ENCODE measurements at regions not wholly inside any gene's neighbourhood (a gene's known extent, or its start where the extent isn't known, plus 50 kb on each side); places are given as distances from the start of the nearest gene placed in this dataset.

GRCh38 chr18:2351126-2351850, 220.0 kb downstream of the METTL4 start:
- Histone ChIP-seq H3K4me3 (peak overlapping the region; percentile 47), H3K36me3 (ENCODE audit: low read depth) (no peaks in the 10 kb centered on the region), H3K4me1 (ENCODE audit: insufficient read depth) (0 out of 2 replicates have a peak, but pooled peaks cover 7% of the 10 kb centered on the region), H2AFZ (peak overlapping the region; percentile 26), H3K9me3 (ENCODE audit: low read depth) (no peaks in the 10 kb centered on the region), H4K20me1 (ENCODE audit: insufficient read depth) (no peaks in the 10 kb centered on the region), H3K9ac (no peak overlapping the region), H3K4me2 (ENCODE audit: unreplicated experiment) (peak overlapping the region; percentile 35), H3F3A (ENCODE audit: insufficient read depth) (no peaks in the 10 kb centered on the region), H3K27me3 (replicated peaks; ENCODE audit: insufficient read depth) (no peaks in the 10 kb centered on the region; the same call in 1 of the 2 replicates), H3K9me2 (ENCODE audit: insufficient read depth) (no peaks in the 10 kb centered on the region), H3K79me2 (ENCODE audit: insufficient read depth) (no peaks in the 10 kb centered on the region), H3K27ac (no peak overlapping the region)
- in situ Hi-C loops (cut with MboI), result no loop called here
- no peak for DNase-seq
- TF ChIP-seq EZH2phosphoT487 (IDR thresholded peaks at IDR 0.05; ENCODE audit: insufficient read depth, low read depth) (no peak), EZH2 (IDR thresholded peaks at IDR 0.05; ENCODE audit: insufficient read depth, poor library complexity, severe bottlenecking) (no peak)
- WGBS, 2 experiments (ENCODE audit: low coverage in 1 of 2, low lambda C conversion rate in 2 of 2, missing lambda C conversion rate in 2 of 2), result 60 to 61% methylated on average over 31 of the region's 31 CpGs

DNA sequence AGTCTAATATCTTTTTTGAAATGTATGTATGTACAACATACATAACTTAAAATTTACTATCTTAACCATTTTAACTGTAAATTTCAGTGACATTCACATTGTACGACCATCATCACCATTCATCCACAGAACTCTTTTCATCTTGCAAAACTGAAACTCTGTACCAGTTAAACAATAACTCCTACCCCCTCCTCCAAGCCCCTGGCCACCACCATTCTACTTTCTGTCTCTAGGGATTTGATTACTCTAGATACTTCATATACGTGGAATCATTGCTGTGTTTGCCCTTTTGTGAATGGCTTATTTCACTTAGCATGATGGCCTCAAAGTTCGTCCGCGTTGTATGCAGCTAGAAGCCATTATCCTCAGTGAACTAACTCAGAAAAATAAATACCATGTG, 217.0 kb downstream of the METTL4 start:
- Histone ChIP-seq H3K9me2 (ENCODE audit: insufficient read depth) (no peaks in the 10 kb centered on the region), H3K79me2 (ENCODE audit: insufficient read depth) (no peaks in the 10 kb centered on the region), H3K9ac (no peak overlapping the region), H3K4me1 (ENCODE audit: insufficient read depth) (0 out of 2 replicates have a peak, but pooled peaks cover 7% of the 10 kb centered on the region), H3K27me3 (replicated peaks; ENCODE audit: insufficient read depth) (no peaks in the 10 kb centered on the region; the same call in 1 of the 2 replicates), H3K4me3 (no peak overlapping the region), H3K36me3 (ENCODE audit: low read depth) (no peaks in the 10 kb centered on the region), H4K20me1 (ENCODE audit: insufficient read depth) (no peaks in the 10 kb centered on the region), H3K4me2 (ENCODE audit: unreplicated experiment) (no peak overlapping the region), H3K9me3 (ENCODE audit: low read depth) (no peaks in the 10 kb centered on the region), H3K27ac (no peak overlapping the region), H3F3A (ENCODE audit: insufficient read depth) (no peaks in the 10 kb centered on the region), H2AFZ (no peak overlapping the region)
- in situ Hi-C loops (cut with MboI), result no loop called here
- TF ChIP-seq EZH2phosphoT487 (IDR thresholded peaks at IDR 0.05; ENCODE audit: insufficient read depth, low read depth) (no peak), EZH2 (IDR thresholded peaks at IDR 0.05; ENCODE audit: insufficient read depth, poor library complexity, severe bottlenecking) (no peak)
- 60 to 71% methylated on average over 5 of the region's 5 CpGs for WGBS, 2 experiments (ENCODE audit: low coverage in 1 of 2, low lambda C conversion rate in 2 of 2, missing lambda C conversion rate in 2 of 2)
- DNase-seq, result no peak

DNA sequence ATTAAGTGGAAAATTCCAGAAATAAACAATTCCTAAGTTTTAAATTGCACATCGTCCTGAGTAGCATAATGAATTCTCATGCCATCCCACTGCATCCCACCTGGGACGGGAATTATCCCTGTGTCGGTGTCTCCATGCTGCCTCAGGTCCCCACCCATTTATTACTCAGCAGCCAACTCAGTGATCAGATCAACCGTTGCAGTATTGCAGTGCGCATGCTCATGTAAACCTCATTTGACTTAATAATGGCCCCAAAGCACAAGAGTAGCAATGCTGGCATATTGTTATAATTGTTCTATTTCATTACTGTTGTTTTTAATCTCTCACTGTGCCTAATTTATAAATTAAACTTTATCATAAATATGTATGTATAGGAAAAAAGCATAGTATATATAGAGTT, 214.4 kb downstream of the METTL4 start:
- H3K9ac ChIP-seq, result no peak overlapping the region
- no peak for TF ChIP-seq EZH2 (IDR thresholded peaks at IDR 0.05; ENCODE audit: insufficient read depth, poor library complexity, severe bottlenecking)
- TF ChIP-seq EZH2phosphoT487 (IDR thresholded peaks at IDR 0.05; ENCODE audit: insufficient read depth, low read depth), result no peak
- no peaks in the 10 kb centered on the region for H3K79me2 ChIP-seq (ENCODE audit: insufficient read depth)
- no peaks in the 10 kb centered on the region for H3K9me3 ChIP-seq (ENCODE audit: low read depth)
- H4K20me1 ChIP-seq (ENCODE audit: insufficient read depth), result no peaks in the 10 kb centered on the region
- H3K4me1 ChIP-seq (ENCODE audit: insufficient read depth), result 0 out of 2 replicates have a peak, but pooled peaks cover 3% of the 10 kb centered on the region
- in situ Hi-C loops (cut with MboI), result no loop called here
- no peaks in the 10 kb centered on the region for H3F3A ChIP-seq (ENCODE audit: insufficient read depth)
- WGBS, 2 experiments (ENCODE audit: low coverage in 1 of 2, low lambda C conversion rate in 2 of 2, missing lambda C conversion rate in 2 of 2), result 65 to 66% methylated on average over 5 of the region's 5 CpGs
- H3K4me2 ChIP-seq (ENCODE audit: unreplicated experiment), result no peak overlapping the region
- no peaks in the 10 kb centered on the region for H3K36me3 ChIP-seq (ENCODE audit: low read depth)
- H3K27ac ChIP-seq, result no peak overlapping the region
- DNase-seq, result no peak
- H3K9me2 ChIP-seq (ENCODE audit: insufficient read depth), result no peaks in the 10 kb centered on the region
- H3K4me3 ChIP-seq, result no peak overlapping the region
- H2AFZ ChIP-seq, result no peak overlapping the region
- no peaks in the 10 kb centered on the region for H3K27me3 ChIP-seq (replicated peaks; ENCODE audit: insufficient read depth)

GRCh38 chr18:2360861-2361260, 210.4 kb downstream of the METTL4 start:
- Histone ChIP-seq H3K4me2 (ENCODE audit: unreplicated experiment) (no peak overlapping the region), H3F3A (ENCODE audit: insufficient read depth) (no peaks in the 10 kb centered on the region), H2AFZ (no peak overlapping the region), H3K36me3 (ENCODE audit: low read depth) (no peaks in the 10 kb centered on the region), H3K9ac (no peak overlapping the region), H3K9me2 (ENCODE audit: insufficient read depth) (no peaks in the 10 kb centered on the region), H3K27ac (no peak overlapping the region), H3K79me2 (ENCODE audit: insufficient read depth) (no peaks in the 10 kb centered on the region), H3K4me3 (no peak overlapping the region), H3K9me3 (ENCODE audit: low read depth) (no peaks in the 10 kb centered on the region), H3K4me1 (ENCODE audit: insufficient read depth) (no peaks in the 10 kb centered on the region), H3K27me3 (replicated peaks; ENCODE audit: insufficient read depth) (no peaks in the 10 kb centered on the region), H4K20me1 (ENCODE audit: insufficient read depth) (no peaks in the 10 kb centered on the region)
- 3 to 19% methylated on average over 1 of the region's 1 CpG for WGBS, 2 experiments (ENCODE audit: low coverage in 1 of 2, low lambda C conversion rate in 2 of 2, missing lambda C conversion rate in 2 of 2)
- in situ Hi-C loops (cut with MboI), result no loop called here
- TF ChIP-seq EZH2phosphoT487 (IDR thresholded peaks at IDR 0.05; ENCODE audit: insufficient read depth, low read depth) (no peak), EZH2 (IDR thresholded peaks at IDR 0.05; ENCODE audit: insufficient read depth, poor library complexity, severe bottlenecking) (no peak)
- DNase-seq, result no peak
